ENCODE measurements at regions not wholly inside any gene's neighbourhood (a gene's known extent, or its start where the extent isn't known, plus 50 kb on each side); places are given as distances from the start of the nearest gene placed in this dataset.

DNA sequence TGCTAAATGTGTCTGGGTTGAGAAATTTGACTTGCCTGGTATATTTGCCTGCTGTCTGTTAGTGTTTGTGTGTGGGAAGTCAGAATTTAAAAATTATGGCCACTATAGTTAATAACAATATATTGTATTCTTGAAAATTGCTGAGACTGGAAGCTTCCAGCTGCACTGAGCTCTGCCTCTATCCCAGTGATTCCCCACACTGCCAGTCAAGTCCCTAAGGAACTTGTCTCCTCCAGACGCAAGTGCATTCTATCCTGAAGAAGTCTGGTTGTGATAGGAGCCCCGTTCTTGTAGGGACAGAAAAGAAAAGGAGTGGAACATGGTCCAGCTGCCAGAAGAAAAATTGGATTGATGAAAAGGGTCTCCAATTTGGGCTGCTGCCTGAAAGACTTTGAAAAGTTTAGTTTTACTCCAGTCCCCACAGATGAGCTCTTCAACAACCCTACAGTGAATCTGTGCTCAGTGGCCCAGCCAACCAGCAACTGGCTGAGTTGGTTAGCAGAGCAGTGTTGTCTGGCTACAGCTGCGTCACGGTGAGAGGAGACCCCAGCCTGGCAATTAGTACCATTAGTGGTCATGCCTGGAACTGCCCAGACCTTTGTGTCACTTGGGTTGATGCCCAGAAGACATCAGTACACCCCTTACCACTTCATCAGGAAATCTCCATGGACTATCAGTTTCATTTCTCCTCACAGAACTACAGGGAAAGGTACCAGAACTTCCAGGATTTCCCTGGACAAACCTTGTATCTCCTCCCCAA lies 183.1 kb upstream of the MCHR2 start:
- DNase-seq: no peak

DNA sequence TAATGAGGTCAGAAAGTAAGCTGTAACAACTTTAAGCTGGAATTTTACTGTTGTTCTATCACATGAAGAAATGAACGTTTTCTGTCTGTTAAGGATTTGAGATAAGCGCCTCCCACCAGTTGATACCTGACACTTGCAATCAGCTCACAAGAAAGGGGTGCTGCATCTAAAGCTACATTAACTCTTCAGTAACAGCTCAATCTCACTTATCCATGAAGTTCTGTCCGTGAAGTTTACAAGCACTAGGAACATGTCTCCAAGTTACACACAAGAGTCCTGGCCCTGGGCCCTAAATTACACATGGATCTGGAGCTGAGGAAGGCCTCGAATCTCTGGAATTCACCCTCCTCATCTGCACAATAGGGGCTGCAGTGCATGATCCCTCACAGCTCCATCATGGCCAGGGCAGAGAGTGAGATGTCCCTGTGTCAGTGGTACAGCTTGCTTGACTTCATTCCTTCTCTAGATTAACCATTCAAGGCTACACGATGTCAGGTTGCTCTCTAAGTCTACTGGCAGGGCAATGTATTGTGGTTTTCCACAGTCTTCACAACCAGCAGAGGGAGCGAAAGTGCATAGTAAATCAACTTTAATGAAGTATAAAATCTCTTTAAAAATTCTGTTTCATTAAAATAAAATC lies 182.4 kb upstream of the MCHR2 start:
- no peak for DNase-seq

DNA sequence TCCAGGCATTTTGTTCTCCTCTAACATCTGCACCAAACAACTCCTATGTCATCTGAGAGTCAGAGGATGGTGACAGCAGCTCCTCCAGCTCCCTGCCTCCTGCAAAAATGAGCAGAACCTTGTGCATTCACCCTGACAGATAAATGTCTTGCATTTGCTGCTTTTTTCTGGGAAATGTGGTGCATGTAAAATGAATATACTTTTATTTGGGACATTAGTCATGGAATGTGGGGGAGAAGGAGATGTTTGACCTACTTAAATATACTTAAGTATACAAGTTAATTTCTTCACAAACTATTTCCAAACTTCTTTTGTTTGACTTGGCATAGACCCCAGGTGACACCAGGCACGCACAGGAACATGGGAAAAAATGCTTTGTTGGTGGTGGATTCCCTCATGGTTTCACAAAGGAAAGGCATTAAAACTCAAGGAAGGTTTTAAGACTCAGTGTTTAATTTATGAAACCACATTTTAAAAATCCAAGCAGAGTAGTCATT lies 181.8 kb upstream of the MCHR2 start:
- no peak for DNase-seq

DNA sequence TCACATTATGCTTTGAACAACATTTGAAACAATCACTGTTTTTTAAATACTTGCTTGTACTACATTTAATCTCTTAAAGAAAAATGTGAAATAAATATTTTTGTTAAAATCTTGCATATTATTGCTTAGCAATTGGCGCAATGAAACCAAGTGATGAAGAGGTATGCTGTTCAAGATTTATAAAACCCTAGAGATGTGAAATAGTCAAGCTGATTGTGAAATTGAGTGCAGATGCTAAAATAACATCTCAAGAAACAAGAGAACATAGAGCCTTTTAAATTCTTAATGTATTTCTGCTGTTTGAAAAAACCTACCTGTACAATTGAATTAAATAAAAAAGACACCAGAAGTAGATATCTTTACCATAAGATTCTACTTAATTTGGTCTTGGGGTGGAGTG lies 179.2 kb upstream of the MCHR2 start:
- DNase-seq: no peak

DNA sequence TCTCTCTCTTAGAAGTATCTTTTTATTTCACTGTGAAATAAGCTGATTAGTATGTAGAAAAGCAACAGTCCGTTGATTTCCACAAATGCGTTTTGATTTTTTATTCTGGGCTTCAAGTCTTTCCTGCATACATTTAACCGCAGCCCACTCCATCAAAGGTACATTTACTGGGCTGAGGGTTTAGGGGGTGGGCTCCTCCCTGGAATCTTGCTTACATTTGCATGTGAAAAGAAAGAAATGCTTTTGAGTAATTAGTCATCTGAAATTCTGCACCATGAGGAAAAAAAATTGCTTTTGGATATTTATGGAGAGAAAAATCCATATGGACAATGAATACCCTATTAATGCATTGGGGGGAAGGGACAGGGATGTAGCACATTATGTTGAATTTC lies 178.3 kb upstream of the MCHR2 start:
- no peak for DNase-seq

DNA sequence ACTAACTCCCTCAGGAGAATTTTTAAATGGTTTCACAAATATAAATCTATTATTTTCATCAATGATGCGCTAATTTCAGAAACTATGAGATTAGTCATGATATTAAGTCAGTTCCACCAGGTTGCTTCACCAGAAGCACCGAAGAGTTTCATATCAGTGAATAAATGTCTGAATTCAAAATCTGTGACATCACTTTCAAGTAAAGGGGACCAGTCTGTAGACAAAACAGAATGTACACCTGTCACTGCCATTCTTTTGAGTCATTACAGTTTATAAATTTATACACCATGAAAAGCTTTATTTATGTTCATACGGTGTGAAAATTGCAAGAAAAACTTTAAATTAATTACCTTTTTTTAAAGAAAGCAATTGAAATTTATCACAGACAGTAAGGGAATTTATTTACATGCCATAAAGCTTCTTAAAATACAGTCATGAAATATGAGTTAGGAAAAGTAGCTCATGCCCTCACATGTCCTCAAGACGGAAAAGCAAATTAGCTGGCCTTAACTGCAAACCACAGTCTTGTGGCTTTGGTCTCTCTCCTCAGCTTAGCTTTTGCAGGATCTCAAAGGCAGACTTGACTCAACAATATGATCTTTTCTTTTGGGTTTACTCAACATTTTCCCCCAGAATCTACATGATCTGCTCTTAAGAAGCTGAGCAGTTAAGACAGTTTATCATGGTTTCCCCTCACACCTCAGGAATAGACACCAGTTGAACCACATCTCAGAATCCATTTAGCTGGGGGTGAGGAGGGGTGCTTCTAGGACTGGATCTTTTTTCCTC lies 177.7 kb upstream of the MCHR2 start:
- no peak for DNase-seq

DNA sequence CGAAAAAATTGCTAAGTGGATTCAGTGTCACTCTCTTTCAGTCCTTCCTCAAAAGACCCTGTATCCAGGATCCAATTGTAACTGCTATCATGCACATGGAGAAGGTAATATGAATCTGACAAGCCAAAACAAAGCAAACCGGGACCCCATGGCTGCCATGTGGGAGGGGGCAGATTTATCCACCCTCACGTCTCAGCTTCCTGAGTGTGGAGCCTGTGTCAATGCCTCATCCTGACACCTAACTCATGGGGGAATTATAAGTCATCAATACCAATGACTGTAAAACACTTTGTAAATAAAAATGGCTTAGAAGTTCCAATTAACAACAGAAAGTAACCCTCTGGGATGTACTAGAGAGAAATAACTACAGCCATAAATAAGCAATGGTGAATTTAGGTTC lies 174.1 kb upstream of the MCHR2 start:
- no peak for DNase-seq

DNA sequence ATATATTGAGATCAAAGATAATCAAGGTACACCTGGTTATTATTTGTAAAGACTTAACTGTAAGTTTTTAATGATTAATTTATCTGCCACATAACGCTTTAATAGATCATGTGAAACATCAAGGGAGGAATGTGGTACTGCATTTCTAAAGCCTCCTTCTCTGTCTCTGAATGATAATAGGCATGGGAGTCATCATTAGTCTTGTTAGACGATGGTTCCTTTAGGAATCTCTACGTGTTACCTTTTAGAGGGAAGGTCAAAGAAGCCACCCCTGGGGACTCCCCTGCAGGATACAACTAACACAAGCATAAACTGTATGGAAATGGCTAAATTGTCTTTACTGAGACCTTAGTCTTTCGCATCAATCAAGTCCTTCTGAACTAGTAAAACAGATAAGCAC lies 173.6 kb upstream of the MCHR2 start:
- no peak for DNase-seq

DNA sequence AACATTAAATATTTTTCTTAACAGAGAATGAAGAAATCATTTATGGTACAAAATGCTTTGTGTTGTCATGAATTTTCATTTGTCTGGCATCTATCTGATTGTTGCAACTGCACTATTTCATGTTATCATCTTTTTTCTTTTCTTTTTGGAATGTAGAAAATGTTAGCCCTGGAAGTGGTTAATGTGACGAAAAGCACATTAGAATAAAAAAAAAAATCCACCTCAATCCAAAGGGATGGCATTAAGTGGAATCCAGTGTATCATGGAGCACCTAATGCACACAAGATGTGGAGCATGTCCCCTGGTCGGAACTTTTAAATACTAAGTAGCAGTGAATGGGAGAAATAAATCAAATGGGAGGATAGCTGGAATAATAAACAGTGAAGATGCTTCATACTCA lies 172.9 kb upstream of the MCHR2 start:
- DNase-seq: no peak

DNA sequence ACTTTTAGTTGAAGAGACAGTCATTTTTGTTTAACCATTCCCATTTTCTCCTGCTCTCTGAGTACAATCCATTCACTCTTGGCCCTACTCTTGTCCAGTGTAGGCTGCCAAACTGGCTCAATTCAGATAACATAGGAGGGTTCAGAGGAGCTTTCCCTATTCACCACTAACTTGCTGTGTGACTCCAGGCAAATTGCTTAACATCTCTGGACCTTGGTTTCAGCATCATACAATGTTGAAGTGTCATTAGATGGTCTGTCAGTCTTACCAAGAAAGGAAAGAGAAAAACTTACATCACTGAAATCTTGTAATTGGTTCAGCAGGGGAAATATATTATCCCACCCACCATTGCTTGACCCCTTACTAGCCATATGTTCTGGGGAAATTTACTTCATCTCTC lies 171.4 kb upstream of the MCHR2 start:
- DNase-seq: no peak

DNA sequence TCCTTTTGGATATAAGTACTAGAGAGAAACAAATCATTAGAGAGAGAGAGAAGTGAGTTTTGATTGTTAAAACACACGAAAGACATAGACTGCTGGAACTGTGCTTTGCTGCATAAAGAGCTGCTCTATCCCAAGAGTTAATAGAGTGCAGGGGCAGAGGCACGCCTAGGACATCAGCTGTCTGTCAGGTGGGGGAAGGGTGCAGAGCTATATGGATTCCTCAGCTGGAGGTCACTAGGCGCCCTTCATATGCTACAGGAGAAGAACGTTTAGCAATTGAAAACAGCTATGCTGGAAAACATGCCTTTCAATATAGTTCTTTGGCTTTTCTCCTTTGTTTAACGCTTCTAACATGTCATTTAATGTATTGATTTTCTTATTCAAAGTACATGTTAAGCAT lies 169.0 kb upstream of the MCHR2 start:
- no peak for DNase-seq

DNA sequence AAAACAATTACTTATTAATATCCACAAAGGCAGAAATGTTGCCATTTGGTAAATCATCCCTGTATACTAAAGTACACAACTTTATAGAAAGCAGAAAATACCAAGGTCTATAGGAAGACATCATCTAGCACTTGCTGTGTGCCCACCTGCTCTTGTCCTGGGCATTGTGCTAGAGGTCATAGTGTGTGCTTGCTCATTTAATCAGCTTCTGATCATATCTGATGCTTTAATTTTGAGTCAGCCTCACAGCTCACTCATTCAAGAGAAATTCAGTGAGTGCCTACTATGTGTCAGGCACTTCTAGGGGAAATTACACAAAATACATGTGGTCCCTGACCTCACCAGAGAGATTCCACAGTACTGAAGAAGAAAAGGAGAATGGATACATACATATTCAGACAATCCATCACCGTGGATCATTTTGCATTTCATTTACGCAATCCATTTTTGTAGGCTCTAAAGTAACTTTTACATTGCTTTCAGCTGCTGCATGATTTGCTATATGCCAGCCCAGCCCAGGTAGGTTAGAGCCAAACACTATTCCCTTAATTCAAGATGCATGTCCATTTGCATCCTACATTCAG lies 167.9 kb upstream of the MCHR2 start:
- no peak for DNase-seq

DNA sequence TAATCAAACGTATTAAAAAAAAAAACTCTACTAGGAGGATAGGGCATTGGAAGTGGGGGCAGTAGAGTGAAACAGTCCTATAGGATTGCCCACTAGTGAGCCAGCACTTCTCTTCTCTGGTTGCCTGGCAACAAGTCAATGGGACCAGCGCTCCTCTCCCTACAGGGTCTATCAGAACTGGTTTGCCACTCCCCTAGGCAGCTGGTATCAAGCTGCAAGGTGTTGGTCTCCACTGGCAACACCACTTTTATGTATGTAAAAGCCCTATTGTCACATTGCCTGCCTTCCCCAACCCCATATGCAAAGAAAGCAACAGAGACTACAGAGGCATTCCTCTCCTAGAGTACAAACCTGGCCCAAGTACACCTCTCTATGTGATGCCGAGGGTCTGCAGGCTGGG lies 166.9 kb upstream of the MCHR2 start:
- DNase-seq: no peak

DNA sequence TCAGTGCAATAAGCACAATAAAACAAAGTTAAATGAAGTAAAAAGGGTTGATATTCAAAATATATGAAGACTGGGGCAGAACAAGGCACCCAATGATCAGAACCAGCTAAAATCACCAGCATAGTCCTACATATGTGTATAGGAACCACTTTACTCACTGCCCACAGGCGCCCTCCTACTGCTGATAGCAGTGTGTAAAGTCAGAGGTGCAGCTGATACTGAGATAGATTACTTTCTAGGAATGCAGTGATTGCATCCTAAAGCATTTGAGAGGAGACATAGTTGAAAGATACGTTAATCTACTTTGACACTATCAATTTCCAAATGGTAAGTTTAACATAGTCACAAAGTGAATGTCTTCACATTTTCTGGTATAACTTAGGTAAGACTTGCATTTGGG lies 161.1 kb upstream of the MCHR2 start:
- DNase-seq: no peak

DNA sequence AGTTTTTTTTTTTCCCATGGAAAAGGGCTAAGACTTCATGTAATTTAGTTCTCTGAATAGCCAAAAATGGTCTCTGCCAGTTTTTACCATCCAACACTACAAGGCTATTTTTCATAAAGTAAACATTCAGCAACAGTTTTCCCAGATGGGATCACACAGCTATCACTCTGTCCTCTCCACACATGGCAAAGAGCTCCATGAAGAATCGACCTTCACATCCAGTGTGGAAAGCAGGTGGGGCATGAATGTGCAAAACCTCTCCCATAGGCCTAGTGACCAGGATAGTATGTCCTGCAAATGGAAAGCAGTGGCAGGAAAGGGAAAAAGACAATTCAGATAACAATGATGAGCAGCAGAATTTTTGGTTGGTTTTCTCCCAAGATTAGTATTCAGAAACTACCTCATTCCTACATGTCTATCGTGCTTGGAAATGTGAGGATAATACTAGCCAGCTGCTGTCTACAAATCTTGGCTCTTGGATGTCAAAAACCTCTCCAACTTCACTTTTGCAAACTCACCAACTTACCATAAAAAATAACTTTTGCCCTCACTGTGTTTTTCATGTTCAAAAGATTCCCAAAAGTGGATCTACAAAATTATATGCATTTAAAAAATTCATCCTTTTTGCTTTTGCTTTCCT lies 159.7 kb upstream of the MCHR2 start:
- DNase-seq: no peak

DNA sequence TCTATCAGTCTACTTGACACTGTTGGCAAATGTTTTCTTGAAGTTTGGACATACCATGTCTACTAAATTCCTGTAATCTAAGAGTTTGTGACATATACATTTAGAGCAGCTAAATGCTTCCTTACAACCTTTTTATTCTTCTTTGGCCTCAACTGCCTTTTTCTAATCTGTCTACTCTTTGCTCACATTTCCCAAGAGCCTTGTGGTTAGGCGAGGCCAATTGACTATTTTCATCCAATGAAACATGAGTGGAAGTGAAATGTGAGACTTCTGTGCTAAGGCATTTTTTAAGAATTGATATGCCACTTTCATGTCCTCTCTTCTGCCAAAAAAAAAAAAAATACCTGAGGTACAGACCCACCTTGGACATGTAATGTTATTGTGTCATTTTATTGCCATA lies 158.2 kb upstream of the MCHR2 start:
- DNase-seq: no peak

DNA sequence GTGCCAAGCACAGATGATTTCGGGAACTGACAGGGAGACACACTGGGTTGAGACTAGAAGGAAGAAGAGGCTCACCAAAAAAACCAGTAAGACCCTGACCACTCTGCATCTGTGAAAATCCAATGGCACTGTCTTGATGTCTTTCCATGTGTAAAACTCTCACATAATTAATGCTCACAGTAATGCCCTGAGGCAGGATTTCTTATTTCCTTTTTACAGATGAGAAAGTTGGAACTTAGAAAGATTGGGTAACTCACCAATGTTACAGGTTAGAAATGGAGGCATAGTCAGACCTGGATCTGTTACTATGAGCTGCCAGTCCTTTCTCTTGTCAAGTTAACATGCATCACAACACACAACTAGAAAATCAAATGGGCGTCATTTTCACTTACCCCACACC lies 151.0 kb upstream of the MCHR2 start:
- no peak for DNase-seq

DNA sequence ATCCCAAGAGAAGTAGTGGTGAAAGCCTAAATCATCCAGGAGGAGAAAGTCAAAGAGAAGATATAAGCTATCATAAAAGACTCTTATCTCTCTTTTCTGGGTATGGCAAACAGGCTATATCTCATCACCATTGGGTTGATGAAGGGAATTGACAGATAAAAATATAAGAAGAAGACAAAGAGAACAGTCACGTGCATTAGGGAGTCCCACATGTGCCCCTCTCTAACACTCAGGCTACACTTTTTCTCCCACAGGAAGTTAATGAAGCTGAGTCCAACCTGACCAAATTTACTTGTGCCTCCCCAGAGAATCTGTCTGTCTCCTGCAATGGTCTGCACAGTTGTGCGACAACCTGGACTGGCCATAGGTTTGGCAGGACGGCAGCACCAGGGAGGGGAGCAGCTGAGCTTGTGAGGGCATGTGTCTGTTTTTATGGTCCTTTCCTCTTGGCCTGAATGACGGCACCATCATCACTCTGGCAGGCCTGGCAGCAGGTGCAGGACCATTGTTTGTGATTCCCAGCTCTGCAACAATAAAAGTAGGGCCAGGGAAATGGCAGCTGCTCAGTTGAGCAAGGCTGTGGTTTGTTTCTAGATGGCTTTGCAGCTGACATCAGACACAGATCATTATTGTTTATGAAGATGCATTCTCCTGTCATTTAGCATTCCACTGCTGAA lies 144.5 kb upstream of the MCHR2 start:
- no peak for DNase-seq

DNA sequence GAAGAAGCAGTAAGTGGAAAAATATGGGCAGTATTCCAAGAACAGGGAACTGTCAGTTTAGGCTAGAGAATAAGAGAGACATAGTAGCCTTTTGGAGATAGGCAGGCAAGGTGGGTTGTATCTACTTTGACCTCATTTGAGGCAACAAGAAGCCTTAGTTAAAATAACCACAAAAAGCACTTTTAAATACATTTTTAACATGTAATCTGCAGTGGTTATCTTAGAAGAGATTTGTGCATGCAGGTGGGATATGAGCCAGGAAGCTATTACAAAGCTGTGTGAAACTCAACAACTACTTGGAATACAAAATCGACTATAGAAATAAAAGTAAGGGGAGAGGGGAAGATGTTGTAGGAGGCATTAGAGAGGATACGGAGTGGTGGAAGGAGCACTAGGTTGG lies 143.7 kb upstream of the MCHR2 start:
- no peak for DNase-seq

DNA sequence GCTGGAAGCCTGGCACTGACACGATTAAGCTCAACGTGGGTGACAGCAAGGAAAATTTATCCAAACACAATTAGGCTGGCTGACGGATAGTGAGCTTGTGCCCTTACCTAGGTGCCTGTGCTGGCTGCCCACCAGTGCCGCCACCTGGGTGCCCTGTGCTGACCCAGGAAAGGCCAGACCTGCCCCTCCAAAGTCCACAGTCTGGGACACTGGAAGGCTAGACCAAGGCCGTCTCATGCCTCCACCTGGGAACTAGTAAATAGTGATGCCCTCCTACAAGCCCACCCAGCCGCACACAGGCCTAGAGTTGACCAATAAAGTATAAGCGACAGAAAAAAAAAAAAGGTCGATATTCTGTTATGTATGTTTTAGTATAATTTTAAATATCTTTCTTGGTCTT lies 142.6 kb upstream of the MCHR2 start:
- no peak for DNase-seq

DNA sequence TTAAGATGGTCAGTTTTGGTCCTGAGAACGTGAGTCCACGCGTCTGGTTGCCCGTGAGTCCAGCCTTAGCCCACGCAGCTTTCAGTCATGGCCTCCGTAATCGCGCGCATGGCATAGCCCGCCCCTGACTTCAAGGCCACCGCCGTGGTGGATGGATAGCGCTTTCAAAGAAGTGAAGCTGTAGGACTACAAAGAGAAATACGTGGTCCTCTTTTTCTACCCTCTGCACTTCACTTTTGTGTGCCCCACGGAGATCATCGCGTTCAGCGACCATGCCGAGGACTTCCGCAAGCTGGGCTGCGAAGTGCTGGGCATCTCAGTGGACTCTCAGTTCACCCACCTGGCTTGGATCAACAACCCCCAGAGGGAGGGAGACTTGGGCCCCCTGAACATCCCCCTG lies 142.0 kb upstream of the MCHR2 start:
- no peak for DNase-seq

DNA sequence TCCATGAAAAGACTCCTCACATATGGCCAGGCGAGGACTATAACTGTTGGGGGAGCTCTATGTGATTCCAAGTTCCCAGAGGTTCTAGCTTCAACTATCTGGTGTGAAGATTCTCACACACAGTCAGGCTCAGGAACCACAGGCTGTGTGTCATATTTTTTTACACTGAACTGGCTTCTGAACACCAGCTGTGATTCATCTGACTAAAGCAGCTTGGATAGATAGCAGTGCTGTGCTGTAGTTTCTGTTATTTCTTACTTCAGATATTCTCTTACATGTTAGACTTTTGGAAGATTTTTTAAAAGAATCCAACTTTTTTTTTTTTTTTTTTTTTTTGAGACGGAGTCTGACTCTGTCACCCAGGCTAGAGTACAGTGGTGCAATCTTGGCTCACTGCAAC lies 140.7 kb upstream of the MCHR2 start:
- DNase-seq: no peak

DNA sequence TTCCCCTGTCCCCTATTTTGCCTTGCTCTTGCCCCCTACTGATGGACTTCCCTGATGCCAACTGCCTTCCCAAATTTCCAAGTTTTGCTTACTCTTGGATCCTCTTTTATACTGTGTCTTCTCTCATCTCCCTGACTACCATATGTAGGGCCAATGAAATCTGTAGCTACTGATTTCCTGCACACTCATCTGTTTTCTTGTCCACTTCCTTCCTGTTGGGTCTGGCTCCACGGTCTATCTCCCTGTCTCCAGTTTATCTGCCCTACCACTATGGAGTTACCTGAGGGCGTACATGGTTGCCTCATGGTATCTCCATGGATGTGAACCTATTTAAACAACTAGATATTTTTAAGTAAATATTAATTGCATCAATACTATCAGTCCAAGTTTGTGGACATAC lies 140.3 kb upstream of the MCHR2 start:
- DNase-seq: no peak

All from activated CD8-positive, alpha-beta memory T cell treated with anti-CD3 and anti-CD28 coated beads, Interleukin-2, amount 50 U/mL, for 4 hours (primary cell).